ENCODE measurements at regions not wholly inside any gene's neighbourhood (a gene's known extent, or its start where the extent isn't known, plus 50 kb on each side); places are given as distances from the start of the nearest gene placed in this dataset.
"Not testable (repeated sequence)": the region's sequence is repeated elsewhere in the genome, so short reads cannot be mapped to it uniquely, and the experiment has no call there.

- WGBS = 91% methylated on average over 1 of the region's 1 CpG
Measured at GRCh38 chr5:42074353-42074752, 149.3 kb downstream of the FBXO4 start.

GRCh38 chr5:42089705-42090104 is 164.6 kb downstream of the FBXO4 start:
- Histone ChIP-seq H3K27me3 (ENCODE audit: insufficient read depth, low read length) (no peaks in the 10 kb centered on the region), H3K9ac (ENCODE audit: low read depth, low read length) (no peak overlapping the region), H3K4me3 (ENCODE audit: low read length) (no peak overlapping the region), H3K27ac (ENCODE audit: low read depth, low read length) (no peak overlapping the region), H3K9me3 (ENCODE audit: insufficient read depth, low read depth, low read length) (no peaks in the 10 kb centered on the region), H3K4me1 (ENCODE audit: insufficient read depth, low read length) (no peaks in the 10 kb centered on the region), H3K36me3 (ENCODE audit: insufficient read depth, low read length) (no peaks in the 10 kb centered on the region)
- 90% methylated on average over 4 of the region's 4 CpGs for WGBS

More at GRCh38 chr5:42074353-42074752, 149.3 kb downstream of the FBXO4 start:
- Histone ChIP-seq H3K27me3 (ENCODE audit: insufficient read depth, low read length) (no peaks in the 10 kb centered on the region), H3K27ac (ENCODE audit: low read depth, low read length) (no peak overlapping the region), H3K4me1 (ENCODE audit: insufficient read depth, low read length) (no peaks in the 10 kb centered on the region), H3K9ac (ENCODE audit: low read depth, low read length) (no peak overlapping the region), H3K4me3 (ENCODE audit: low read length) (no peak overlapping the region), H3K36me3 (ENCODE audit: insufficient read depth, low read length) (no peaks in the 10 kb centered on the region), H3K9me3 (ENCODE audit: insufficient read depth, low read depth, low read length) (peaks cover 20% of the 10 kb centered on the region)

GRCh38 chr5:42090162-42090561 is 165.1 kb downstream of the FBXO4 start:
- Histone ChIP-seq H3K27me3 (ENCODE audit: insufficient read depth, low read length) (no peaks in the 10 kb centered on the region), H3K9ac (ENCODE audit: low read depth, low read length) (no peak overlapping the region), H3K4me1 (ENCODE audit: insufficient read depth, low read length) (no peaks in the 10 kb centered on the region), H3K36me3 (ENCODE audit: insufficient read depth, low read length) (no peaks in the 10 kb centered on the region), H3K4me3 (ENCODE audit: low read length) (no peak overlapping the region), H3K27ac (ENCODE audit: low read depth, low read length) (no peak overlapping the region), H3K9me3 (ENCODE audit: insufficient read depth, low read depth, low read length) (no peaks in the 10 kb centered on the region)

- 92% methylated on average over 5 of the region's 5 CpGs for WGBS
- H3K4me3 ChIP-seq (ENCODE audit: low read length); H3K36me3 ChIP-seq (ENCODE audit: insufficient read depth, low read length); H3K9ac ChIP-seq (ENCODE audit: low read depth, low read length); H3K27me3 ChIP-seq (ENCODE audit: insufficient read depth, low read length); H3K4me1 ChIP-seq (ENCODE audit: insufficient read depth, low read length); H3K27ac ChIP-seq (ENCODE audit: low read depth, low read length): not testable (repeated sequence)
- H3K9me3 ChIP-seq (ENCODE audit: insufficient read depth, low read depth, low read length) = peaks cover 14% of the 10 kb centered on the region
Measured at GRCh38 chr5:42099846-42100245, 174.8 kb downstream of the FBXO4 start.

GRCh38 chr5:42108468-42108867 is 183.4 kb downstream of the FBXO4 start:
- Histone ChIP-seq H3K4me3 (ENCODE audit: low read length) (no peak overlapping the region), H3K9ac (ENCODE audit: low read depth, low read length) (no peak overlapping the region), H3K36me3 (ENCODE audit: insufficient read depth, low read length) (no peaks in the 10 kb centered on the region), H3K4me1 (ENCODE audit: insufficient read depth, low read length) (no peaks in the 10 kb centered on the region), H3K27me3 (ENCODE audit: insufficient read depth, low read length) (no peaks in the 10 kb centered on the region), H3K9me3 (ENCODE audit: insufficient read depth, low read depth, low read length) (peaks cover 37% of the 10 kb centered on the region), H3K27ac (ENCODE audit: low read depth, low read length) (no peak overlapping the region)

- WGBS = 85% methylated on average over 3 of the region's 3 CpGs
Measured at GRCh38 chr5:42109006-42109572, 184.0 kb downstream of the FBXO4 start.

GRCh38 chr5:42115721-42116120 is 190.6 kb downstream of the FBXO4 start:
- H3K36me3 ChIP-seq (ENCODE audit: insufficient read depth, low read length); H3K27ac ChIP-seq (ENCODE audit: low read depth, low read length); H3K4me1 ChIP-seq (ENCODE audit: insufficient read depth, low read length); H3K9me3 ChIP-seq (ENCODE audit: insufficient read depth, low read depth, low read length); H3K27me3 ChIP-seq (ENCODE audit: insufficient read depth, low read length); H3K4me3 ChIP-seq (ENCODE audit: low read length); H3K9ac ChIP-seq (ENCODE audit: low read depth, low read length): not testable (repeated sequence)
- WGBS = 98% methylated on average over 3 of the region's 3 CpGs

More at GRCh38 chr5:42109006-42109572, 184.0 kb downstream of the FBXO4 start:
- peaks cover 37% of the 10 kb centered on the region for H3K9me3 ChIP-seq (ENCODE audit: insufficient read depth, low read depth, low read length)
- H3K27ac ChIP-seq (ENCODE audit: low read depth, low read length) = no peak overlapping the region
- H3K9ac ChIP-seq (ENCODE audit: low read depth, low read length) = no peak overlapping the region
- no peaks in the 10 kb centered on the region for H3K36me3 ChIP-seq (ENCODE audit: insufficient read depth, low read length)
- H3K27me3 ChIP-seq (ENCODE audit: insufficient read depth, low read length) = no peaks in the 10 kb centered on the region
- no peaks in the 10 kb centered on the region for H3K4me1 ChIP-seq (ENCODE audit: insufficient read depth, low read length)
- H3K4me3 ChIP-seq (ENCODE audit: low read length) = no peak overlapping the region

- Histone ChIP-seq H3K36me3 (ENCODE audit: insufficient read depth, low read length) (no peaks in the 10 kb centered on the region), H3K9ac (ENCODE audit: low read depth, low read length) (no peak overlapping the region), H3K27me3 (ENCODE audit: insufficient read depth, low read length) (no peaks in the 10 kb centered on the region), H3K9me3 (ENCODE audit: insufficient read depth, low read depth, low read length) (no peaks in the 10 kb centered on the region), H3K4me1 (ENCODE audit: insufficient read depth, low read length) (no peaks in the 10 kb centered on the region), H3K27ac (ENCODE audit: low read depth, low read length) (no peak overlapping the region), H3K4me3 (ENCODE audit: low read length) (no peak overlapping the region)
Measured at GRCh38 chr5:42120070-42120469, 195.0 kb downstream of the FBXO4 start.

GRCh38 chr5:42121401-42121800 is 196.3 kb downstream of the FBXO4 start:
- Histone ChIP-seq H3K9ac (ENCODE audit: low read depth, low read length) (no peak overlapping the region), H3K4me3 (ENCODE audit: low read length) (no peak overlapping the region), H3K9me3 (ENCODE audit: insufficient read depth, low read depth, low read length) (no peaks in the 10 kb centered on the region), H3K36me3 (ENCODE audit: insufficient read depth, low read length) (no peaks in the 10 kb centered on the region), H3K27me3 (ENCODE audit: insufficient read depth, low read length) (no peaks in the 10 kb centered on the region), H3K27ac (ENCODE audit: low read depth, low read length) (no peak overlapping the region), H3K4me1 (ENCODE audit: insufficient read depth, low read length) (no peaks in the 10 kb centered on the region)
- 88% methylated on average over 2 of the region's 2 CpGs for WGBS

GRCh38 chr5:42131081-42131480 is 206.0 kb downstream of the FBXO4 start:
- 96% methylated on average over 2 of the region's 2 CpGs for WGBS
- Histone ChIP-seq H3K9ac (ENCODE audit: low read depth, low read length) (no peak overlapping the region), H3K27ac (ENCODE audit: low read depth, low read length) (no peak overlapping the region), H3K27me3 (ENCODE audit: insufficient read depth, low read length) (no peaks in the 10 kb centered on the region), H3K4me3 (ENCODE audit: low read length) (no peak overlapping the region), H3K4me1 (ENCODE audit: insufficient read depth, low read length) (no peaks in the 10 kb centered on the region), H3K36me3 (ENCODE audit: insufficient read depth, low read length) (no peaks in the 10 kb centered on the region), H3K9me3 (ENCODE audit: insufficient read depth, low read depth, low read length) (no peaks in the 10 kb centered on the region)

- Histone ChIP-seq H3K27ac (ENCODE audit: low read depth, low read length) (no peak overlapping the region), H3K27me3 (ENCODE audit: insufficient read depth, low read length) (no peaks in the 10 kb centered on the region), H3K9ac (ENCODE audit: low read depth, low read length) (no peak overlapping the region), H3K4me3 (ENCODE audit: low read length) (no peak overlapping the region), H3K36me3 (ENCODE audit: insufficient read depth, low read length) (no peaks in the 10 kb centered on the region), H3K4me1 (ENCODE audit: insufficient read depth, low read length) (no peaks in the 10 kb centered on the region), H3K9me3 (ENCODE audit: insufficient read depth, low read depth, low read length) (peaks cover 7% of the 10 kb centered on the region; the same call in 1 of the 2 replicates)
- WGBS = 92% methylated on average over 1 of the region's 2 CpGs
Measured at GRCh38 chr5:42143361-42143760, 218.3 kb downstream of the FBXO4 start.

- Histone ChIP-seq H3K36me3 (ENCODE audit: insufficient read depth, low read length) (no peaks in the 10 kb centered on the region), H3K9me3 (ENCODE audit: insufficient read depth, low read depth, low read length) (peaks cover 31% of the 10 kb centered on the region), H3K9ac (ENCODE audit: low read depth, low read length) (no peak overlapping the region), H3K27me3 (ENCODE audit: insufficient read depth, low read length) (no peaks in the 10 kb centered on the region), H3K27ac (ENCODE audit: low read depth, low read length) (no peak overlapping the region), H3K4me1 (ENCODE audit: insufficient read depth, low read length) (no peaks in the 10 kb centered on the region), H3K4me3 (ENCODE audit: low read length) (no peak overlapping the region)
- WGBS = 92% methylated on average over 1 of the region's 1 CpG
Measured at GRCh38 chr5:42148813-42149212, 223.7 kb downstream of the FBXO4 start.
